HL-60 (cell line): ENCODE measurements at regions not wholly inside any gene's neighbourhood (a gene's known extent, or its start where the extent isn't known, plus 50 kb on each side); places are given as distances from the start of the nearest gene placed in this dataset.

Experiments used
- DNase-seq, 2 experiments: peaks; one replicate each; pipeline ENCODE4 v3.0.0-alpha.2; 2010 to 2020; ENCODE audit warnings: low read depth in 1 of 2, low spot score in 1 of 2
- H3K27ac ChIP-seq: fragments of 250-450 bp; sonication (Bioruptor Pico); replicated peaks from 2 replicates; pipeline ENCODE4 v1.5.1; 2020; ENCODE audit warnings: mild to moderate bottlenecking, moderate library complexity
- H3K27me3 ChIP-seq: fragments of 250-450 bp; sonication (Bioruptor Pico); 2 replicates; pipeline ENCODE4 v1.5.1; 2021; ENCODE audit warnings: mild to moderate bottlenecking, moderate library complexity; ENCODE audit not compliant: insufficient read depth, poor library complexity, severe bottlenecking
- H3K4me3 ChIP-seq: replicated peaks from 2 replicates; pipeline ENCODE4 v1.5.1; 2011; ENCODE audit warnings: mild to moderate bottlenecking, control low read depth, low read length; ENCODE audit not compliant: insufficient read depth
- CTCF ChIP-seq: IDR thresholded peaks from one replicate; pipeline ENCODE4 v1.5.1; 2011; ENCODE audit warnings: low read length, control low read depth, inconsistent platforms; ENCODE audit not compliant: insufficient read depth
- GABPA ChIP-seq: IDR thresholded peaks from 2 replicates; pipeline ENCODE4 v1.6.1; 2012; ENCODE audit warnings: low read depth
- POLR2AphosphoS5 ChIP-seq: IDR thresholded peaks from 2 replicates; pipeline ENCODE4 v1.6.1; 2012; ENCODE audit warnings: low read depth
- REST ChIP-seq: IDR thresholded peaks from 2 replicates; pipeline ENCODE4 v1.6.1; 2012; ENCODE audit warnings: low read depth; ENCODE audit not compliant: insufficient replicate concordance
- SPI1 ChIP-seq: IDR thresholded peaks from 2 replicates; pipeline ENCODE4 v1.6.1; 2012; ENCODE audit warnings: low read depth, mild to moderate bottlenecking, borderline replicate concordance

GRCh38 chr15:35725353-35725752 lies 179.4 kb upstream of the DPH6 start:
- no peak for DNase-seq
- Histone ChIP-seq H3K27ac (no peak overlapping the region), H3K27me3 (no peaks in the 10 kb centered on the region), H3K4me3 (no peak overlapping the region)
- TF ChIP-seq POLR2AphosphoS5 (no peak), CTCF (no peak)

- Histone ChIP-seq H3K4me3 (no peak overlapping the region), H3K27me3 (no peaks in the 10 kb centered on the region), H3K27ac (no peak overlapping the region)
- no peak for DNase-seq
- TF ChIP-seq GABPA (no peak), SPI1 (no peak), CTCF (no peak)
These were observed 181.7 kb upstream of the DPH6 start for GRCh38 chr15:35727627-35728026.

- H3K4me3 ChIP-seq = no peak overlapping the region
- TF ChIP-seq CTCF (no peak), REST (no peak), POLR2AphosphoS5 (no peak), SPI1 (no peak), GABPA (no peak)
- H3K27me3 ChIP-seq = no peaks in the 10 kb centered on the region
- DNase-seq = no peak
- H3K27ac ChIP-seq = no peak overlapping the region
These were observed 182.4 kb upstream of the DPH6 start for GRCh38 chr15:35728219-35728940.

- DNase-seq = no peak
- Histone ChIP-seq H3K27ac (no peak overlapping the region), H3K27me3 (no peaks in the 10 kb centered on the region), H3K4me3 (no peak overlapping the region)
- TF ChIP-seq REST (no peak), GABPA (no peak), CTCF (no peak), SPI1 (no peak), POLR2AphosphoS5 (no peak)
These were observed 190.2 kb upstream of the DPH6 start for GRCh38 chr15:35736150-35736549.
